Kidney (tissue), 13 donors: ENCODE measurements at regions not wholly inside any gene's neighbourhood (a gene's known extent, or its start where the extent isn't known, plus 50 kb on each side); places are given as distances from the start of the nearest gene placed in this dataset.

Experiments
- DNase-seq, 5 donors: peaks; one replicate each; pipeline ENCODE4 v3.0.0-alpha.2; 2013 to 2020
- FAIRE-seq: peaks from 2 replicates; lab custom pipeline; 2012; peaks lifted over from hg19 to GRCh38; lab: Jason Lieb, UNC
- H3K27ac ChIP-seq, 2 donors: one replicate each; pipeline ENCODE4 v1.7.0; 2013; ENCODE audit warnings: low read depth in 2 of 2, low read length in 2 of 2, inconsistent platforms in 1 of 2
- H3K27me3 ChIP-seq: one replicate; pipeline ENCODE4 v1.7.1; 2013; ENCODE audit warnings: low read length, inconsistent platforms; ENCODE audit not compliant: control insufficient read depth, insufficient read depth
- H3K36me3 ChIP-seq, 3 donors: one replicate each; pipeline versions ENCODE4 v1.7.0 to v1.7.1; 2013; ENCODE audit warnings: low read length in 3 of 3, control low read depth in 1 of 3, inconsistent platforms in 1 of 3; ENCODE audit not compliant: insufficient read depth in 3 of 3, control insufficient read depth in 2 of 3
- H3K4me1 ChIP-seq, 3 donors: one replicate each; pipeline versions ENCODE4 v1.7.0 to v1.7.1; 2013; ENCODE audit warnings: low read length in 3 of 3, inconsistent platforms in 1 of 3, low read depth in 1 of 3; ENCODE audit not compliant: control insufficient read depth in 2 of 3, insufficient read depth in 2 of 3
- H3K4me3 ChIP-seq, 3 donors: one replicate each; pipeline versions ENCODE4 v1.7.0 to v1.8.1; 2013; ENCODE audit warnings: low read length in 3 of 3, control low read depth in 1 of 3, inconsistent platforms in 1 of 3
- H3K9ac ChIP-seq, 3 donors: one replicate each; pipeline versions ENCODE4 v1.7.0 to v1.7.1; 2013; ENCODE audit warnings: low read length in 3 of 3, control low read depth in 1 of 3, inconsistent platforms in 1 of 3
- H3K9me3 ChIP-seq, 3 donors: one replicate each; pipeline versions ENCODE4 v1.7.0 to v1.7.1; 2013; ENCODE audit warnings: low read length in 3 of 3, control low read depth in 1 of 3, inconsistent platforms in 1 of 3; ENCODE audit not compliant: control insufficient read depth in 2 of 3, insufficient read depth in 1 of 3
- intact Hi-C: fragments of 100-400 bp; cut with DNase I; formaldehyde crosslinking; loops from one replicate; pipeline ENCODE4 v1.11.1; 2022
- TF ChIP-seq, protein P1 (sequence below): IDR thresholded peaks from 3 replicates; pipeline ENCODE4 v1.5.1; 2012; ENCODE audit warnings: mild to moderate bottlenecking, moderate library complexity, borderline replicate concordance; ENCODE audit not compliant: insufficient read depth; ENCODE audit errors: extremely low read depth
- donor health status: control.
- donor health status: control.
- donor health status: control.
- donor health status: control.
- donor health status: control.
- donor health status: DM: yes; HTN: yes; CAD: no.
- donor health status: Normal renal cell carcinoma (clear cell type).

DNA sequence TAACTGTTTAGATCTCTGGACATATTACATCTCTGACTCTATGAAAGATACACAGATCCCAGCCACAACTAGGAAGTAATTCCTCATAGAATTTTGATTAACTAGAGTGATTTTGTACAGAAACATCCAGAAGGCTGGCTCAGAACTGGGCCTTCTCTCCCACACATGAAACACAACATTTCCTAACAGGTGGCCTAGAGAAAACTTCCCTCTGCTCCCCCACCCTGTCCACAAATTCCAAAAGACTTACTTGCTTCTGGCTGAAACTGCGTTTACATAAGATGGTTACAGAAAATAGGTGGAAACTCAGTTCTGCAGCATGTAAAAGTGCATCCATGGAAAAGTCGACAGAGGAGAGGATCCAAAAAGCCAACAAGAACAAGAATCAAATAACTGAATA is 132.9 kb downstream of the FZD1 start:
- Histone ChIP-seq H3K9ac (no peak overlapping the region), H3K27me3 (no peaks in the 10 kb centered on the region), H3K4me3 (no peak overlapping the region), H3K36me3 (no peaks in the 10 kb centered on the region), H3K4me1 (no peaks in the 10 kb centered on the region), H3K9me3 (no peaks in the 10 kb centered on the region), H3K27ac (no peak overlapping the region)
- no peak for DNase-seq
- no peak for FAIRE-seq
- intact Hi-C loops: no loop called here
- TF ChIP-seq, protein P1, sequence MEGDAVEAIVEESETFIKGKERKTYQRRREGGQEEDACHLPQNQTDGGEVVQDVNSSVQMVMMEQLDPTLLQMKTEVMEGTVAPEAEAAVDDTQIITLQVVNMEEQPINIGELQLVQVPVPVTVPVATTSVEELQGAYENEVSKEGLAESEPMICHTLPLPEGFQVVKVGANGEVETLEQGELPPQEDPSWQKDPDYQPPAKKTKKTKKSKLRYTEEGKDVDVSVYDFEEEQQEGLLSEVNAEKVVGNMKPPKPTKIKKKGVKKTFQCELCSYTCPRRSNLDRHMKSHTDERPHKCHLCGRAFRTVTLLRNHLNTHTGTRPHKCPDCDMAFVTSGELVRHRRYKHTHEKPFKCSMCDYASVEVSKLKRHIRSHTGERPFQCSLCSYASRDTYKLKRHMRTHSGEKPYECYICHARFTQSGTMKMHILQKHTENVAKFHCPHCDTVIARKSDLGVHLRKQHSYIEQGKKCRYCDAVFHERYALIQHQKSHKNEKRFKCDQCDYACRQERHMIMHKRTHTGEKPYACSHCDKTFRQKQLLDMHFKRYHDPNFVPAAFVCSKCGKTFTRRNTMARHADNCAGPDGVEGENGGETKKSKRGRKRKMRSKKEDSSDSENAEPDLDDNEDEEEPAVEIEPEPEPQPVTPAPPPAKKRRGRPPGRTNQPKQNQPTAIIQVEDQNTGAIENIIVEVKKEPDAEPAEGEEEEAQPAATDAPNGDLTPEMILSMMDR: no peak

- H3K4me3 ChIP-seq: no peak overlapping the region
- H3K4me1 ChIP-seq: no peaks in the 10 kb centered on the region
- TF ChIP-seq, protein P1: no peak
- no peaks in the 10 kb centered on the region for H3K27me3 ChIP-seq
- no peak overlapping the region for H3K27ac ChIP-seq
- H3K9ac ChIP-seq: no peak overlapping the region
- intact Hi-C loops: no loop called here
- FAIRE-seq (no peak), DNase-seq (no peak)
- H3K9me3 ChIP-seq: no peaks in the 10 kb centered on the region
- H3K36me3 ChIP-seq: no peaks in the 10 kb centered on the region
Observed at GRCh38 chr7:91397612-91398011, 133.4 kb downstream of the FZD1 start.

- Histone ChIP-seq H3K9ac (no peak overlapping the region), H3K27ac (no peak overlapping the region), H3K4me3 (no peak overlapping the region), H3K27me3 (no peaks in the 10 kb centered on the region), H3K4me1 (no peaks in the 10 kb centered on the region), H3K9me3 (no peaks in the 10 kb centered on the region), H3K36me3 (no peaks in the 10 kb centered on the region)
- FAIRE-seq (no peak), DNase-seq (no peak)
- TF ChIP-seq, protein P1: no peak
- intact Hi-C loops: no loop called here
Observed at GRCh38 chr7:91398341-91398740, 134.1 kb downstream of the FZD1 start.
